ENCODE measurements at regions not wholly inside any gene's neighbourhood (a gene's known extent, or its start where the extent isn't known, plus 50 kb on each side); places are given as distances from the start of the nearest gene placed in this dataset.
"Not testable (repeated sequence)": the region's sequence is repeated elsewhere in the genome, so short reads cannot be mapped to it uniquely, and the experiment has no call there.

DNA sequence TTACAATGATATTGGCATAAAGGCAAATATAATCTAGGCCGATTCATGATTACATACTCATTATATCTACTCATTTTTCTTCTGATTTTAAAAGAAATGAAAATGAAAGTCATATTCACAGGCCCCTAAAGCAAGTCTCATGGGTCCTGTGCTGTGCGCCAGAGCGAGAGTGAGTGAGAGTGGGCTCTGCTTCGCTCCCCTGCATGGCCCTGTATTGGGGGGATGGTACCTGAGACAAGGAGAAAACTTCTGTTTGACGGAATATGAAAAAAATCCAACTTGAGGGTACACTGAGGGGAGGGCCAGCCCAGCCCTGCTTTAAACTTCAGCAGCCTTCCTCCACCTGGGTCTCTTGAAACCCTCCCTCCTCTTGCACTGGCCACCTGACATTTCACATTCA lies 81.4 kb upstream of the RGPD5 start:
- DNase-seq (ENCODE audit: low spot score) = peak; percentile 47
- intact Hi-C loops (cut with DNase I) = loop anchor here (1.0 kb wide), 1 partner anchor 166 kb away; no protein-coding TSS in a partner anchor

DNA sequence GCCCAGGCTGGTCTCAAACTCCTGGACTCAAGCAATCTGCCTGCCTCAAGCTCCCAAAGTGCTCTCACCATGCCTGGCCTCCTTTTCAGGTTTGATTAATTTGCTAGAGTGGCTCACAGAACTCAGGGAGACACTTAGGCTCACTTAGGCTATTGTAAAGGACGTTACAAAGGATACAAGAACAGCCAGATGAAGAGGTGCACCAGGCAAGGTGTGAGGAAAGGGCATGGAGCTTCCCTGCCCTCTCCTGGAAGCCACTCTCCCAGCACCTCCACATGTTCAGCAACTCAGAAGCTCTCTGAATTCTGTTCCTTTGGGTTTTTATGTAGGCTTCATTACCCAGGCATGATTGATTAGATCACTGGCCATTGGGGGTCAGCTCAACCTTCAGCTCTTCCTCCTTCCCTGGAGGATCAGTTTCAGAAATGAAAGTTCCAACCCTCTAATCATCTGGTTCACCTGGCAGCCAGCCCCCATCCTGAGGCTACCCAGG lies 78.7 kb upstream of the RGPD5 start:
- peak; percentile 59 for DNase-seq (ENCODE audit: low spot score)
- intact Hi-C loops (cut with DNase I) = no loop called here

DNA sequence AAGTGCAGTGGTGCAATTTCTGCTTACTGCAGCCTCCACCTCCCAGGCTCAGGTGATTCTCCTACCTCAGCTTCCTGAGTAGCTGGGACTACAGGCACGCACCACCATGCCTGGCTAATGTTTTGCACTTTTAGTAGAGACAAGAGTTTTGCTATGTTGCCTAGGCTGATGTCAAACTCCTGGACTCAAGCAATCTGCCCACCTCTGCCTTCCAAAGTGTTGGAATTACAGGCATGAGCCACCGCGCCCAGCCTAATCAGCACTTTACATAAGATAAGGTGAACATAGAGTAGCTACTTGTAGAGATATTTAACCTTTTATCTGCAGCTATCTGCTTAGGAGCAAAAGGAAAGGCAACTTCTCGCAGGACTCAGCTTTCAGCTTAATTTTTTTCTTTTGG lies 77.5 kb upstream of the RGPD5 start:
- peak; percentile 19 for DNase-seq (ENCODE audit: low spot score)
- intact Hi-C loops (cut with DNase I) = not testable (repeated sequence)

DNA sequence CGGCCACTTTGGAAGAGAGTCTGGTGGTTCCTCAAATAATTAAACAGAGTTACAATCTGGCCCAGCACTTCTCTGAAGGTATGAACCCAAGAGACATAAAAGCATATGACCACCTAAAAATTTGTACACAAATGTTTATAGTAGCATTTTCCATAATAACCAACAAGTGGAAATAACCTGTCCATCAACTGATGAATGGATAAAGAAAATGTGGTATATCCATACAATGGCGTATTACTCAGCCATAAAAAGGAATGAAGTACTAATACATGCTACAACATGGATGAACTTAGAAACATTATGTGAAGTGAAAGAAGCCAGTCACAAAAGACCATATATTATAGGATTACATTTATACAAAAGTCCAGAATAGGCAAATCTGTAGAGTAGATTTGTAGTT lies 76.0 kb upstream of the RGPD5 start:
- intact Hi-C loops (cut with DNase I) = no loop called here
- DNase-seq (ENCODE audit: low spot score) = no peak

DNA sequence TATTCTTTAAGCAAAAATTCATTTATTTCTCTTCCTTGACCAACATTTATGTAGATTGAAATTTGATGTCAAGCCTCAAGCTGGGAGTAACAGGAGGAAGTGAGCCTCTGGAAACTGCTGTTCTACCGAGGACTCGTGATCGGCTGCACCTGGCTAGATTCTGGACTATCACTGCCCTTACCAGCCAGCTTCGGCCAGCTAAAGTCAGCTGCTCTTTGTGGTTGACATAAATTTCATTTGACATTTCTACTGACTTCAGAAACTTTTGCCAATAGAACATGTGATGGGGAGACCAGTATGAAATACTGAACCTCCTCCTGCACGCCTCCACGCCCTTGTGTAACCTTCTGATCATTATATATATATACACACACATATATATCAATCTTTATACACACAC lies 74.2 kb upstream of the RGPD5 start:
- DNase-seq (ENCODE audit: low spot score) = peak; percentile 46
- intact Hi-C loops (cut with DNase I) = no loop called here

DNA sequence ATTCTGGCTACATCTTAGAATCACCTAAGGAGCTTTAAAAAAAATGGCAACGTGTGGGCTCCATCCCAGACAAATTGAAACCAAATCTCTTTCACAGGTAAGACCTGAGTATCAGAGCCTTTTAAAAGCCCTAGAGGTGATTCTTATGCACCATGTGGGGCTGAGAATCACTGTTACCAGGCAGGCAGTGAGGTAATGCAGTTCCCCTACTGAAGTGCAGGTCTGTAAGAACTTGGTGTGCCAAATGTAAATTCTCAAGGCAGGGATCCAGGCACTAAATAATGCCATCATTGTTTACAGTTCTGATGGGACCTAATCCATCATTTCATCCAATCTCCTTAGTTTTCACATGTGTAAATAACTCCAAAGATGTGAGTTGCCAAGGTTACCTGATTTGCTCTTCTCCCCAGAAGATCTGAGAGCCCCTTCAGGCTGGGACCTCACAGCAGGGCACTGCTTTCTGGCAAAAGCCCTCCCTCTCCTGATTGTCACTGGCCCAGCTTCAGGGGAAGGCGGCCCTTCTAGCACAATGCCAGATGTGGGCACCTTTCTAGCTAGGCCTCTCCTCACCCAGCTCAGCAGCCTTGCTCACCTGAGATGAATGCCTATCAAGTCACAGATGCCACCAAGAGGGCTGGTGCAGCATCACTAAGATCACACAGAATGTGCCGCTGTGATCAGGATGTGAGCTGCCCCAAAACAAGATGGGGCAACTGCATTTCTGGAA lies 73.6 kb upstream of the RGPD5 start:
- peak; percentile 68 for DNase-seq (ENCODE audit: low spot score)

DNA sequence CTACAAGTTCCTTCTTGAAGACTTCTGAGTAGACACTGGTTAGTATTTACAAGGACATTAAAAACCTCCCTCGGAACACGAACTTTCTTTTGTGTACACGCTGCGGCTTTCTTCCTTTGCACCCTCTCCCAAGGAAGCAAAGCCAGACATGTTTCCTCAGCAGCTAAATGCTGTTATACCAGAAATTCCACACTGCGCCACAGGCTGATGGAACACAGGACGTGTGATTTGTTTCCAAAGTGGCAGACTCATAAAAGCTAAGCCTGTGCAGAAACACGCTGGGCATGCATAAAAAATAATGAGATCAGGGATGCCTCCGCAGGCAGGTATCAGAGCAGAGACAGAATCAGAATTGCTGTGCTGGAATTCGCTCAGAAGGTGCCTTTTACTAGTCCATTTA lies 73.0 kb upstream of the RGPD5 start:
- no peak for DNase-seq (ENCODE audit: low spot score)
- intact Hi-C loops (cut with DNase I) = no loop called here

More for the DNA sequence above, 73.6 kb upstream of the RGPD5 start:
- intact Hi-C loops (cut with DNase I) = no loop called here

DNA sequence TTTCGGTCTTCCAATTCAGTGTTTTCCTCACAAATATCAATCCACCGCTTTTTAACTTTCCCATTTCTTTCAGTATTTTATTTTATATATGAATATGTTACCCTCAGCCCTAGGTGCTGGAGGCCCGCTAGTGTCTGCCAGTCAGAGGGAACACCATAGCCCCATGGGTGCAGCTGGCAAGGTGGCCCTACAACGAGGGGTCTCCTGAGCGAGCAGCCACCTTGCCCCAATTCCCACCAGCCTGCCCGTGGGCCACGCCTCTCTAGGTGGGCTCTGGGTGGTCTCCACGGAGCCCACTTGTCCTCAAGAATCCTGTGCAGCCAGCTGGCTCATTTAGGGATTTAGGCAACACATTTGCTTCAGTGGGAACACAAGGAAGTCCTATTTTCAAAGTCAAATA lies 72.5 kb upstream of the RGPD5 start:
- intact Hi-C loops (cut with DNase I) = no loop called here
- DNase-seq (ENCODE audit: low spot score) = peak; percentile 66

DNA sequence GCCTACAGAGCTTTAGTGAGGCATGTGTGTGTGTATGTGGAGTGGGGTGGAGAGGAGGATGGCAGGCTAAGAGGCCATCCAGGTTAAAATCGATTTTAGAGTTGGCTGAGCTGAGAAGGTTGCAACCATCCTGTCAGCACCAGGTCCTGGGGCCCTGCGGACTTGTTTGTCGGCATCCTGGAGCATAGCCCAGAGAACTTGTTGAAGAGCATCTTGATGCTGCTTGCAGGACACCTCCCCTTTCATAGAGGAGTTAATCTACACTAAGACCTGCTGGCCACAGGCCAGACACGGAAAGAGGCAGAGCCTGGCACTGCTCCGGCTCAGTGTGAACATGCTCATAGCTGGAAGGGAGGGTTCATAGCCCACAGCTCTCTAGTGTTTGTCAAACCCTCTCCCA lies 72.1 kb upstream of the RGPD5 start:
- intact Hi-C loops (cut with DNase I) = no loop called here
- peak; percentile 63 for DNase-seq (ENCODE audit: low spot score)

DNA sequence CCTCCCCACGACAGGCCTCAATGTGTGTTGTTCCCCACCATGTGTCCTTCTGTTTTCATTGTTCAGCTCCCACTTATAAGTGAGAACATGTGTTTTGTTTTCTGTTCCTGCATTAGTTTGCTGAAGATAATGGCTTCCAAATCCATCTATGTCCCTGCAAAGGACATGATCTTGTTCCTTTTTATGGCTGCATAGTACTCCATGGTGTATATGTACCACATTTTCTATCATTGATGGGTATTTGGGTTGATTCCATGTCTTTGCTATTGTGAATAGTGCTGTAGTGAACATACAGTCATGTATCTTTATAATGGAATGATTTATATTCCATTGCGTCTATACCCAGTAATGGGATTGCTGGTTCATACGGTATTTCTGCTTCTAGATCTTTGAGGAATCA lies 71.5 kb upstream of the RGPD5 start:
- intact Hi-C loops (cut with DNase I); DNase-seq (ENCODE audit: low spot score): not testable (repeated sequence)

DNA sequence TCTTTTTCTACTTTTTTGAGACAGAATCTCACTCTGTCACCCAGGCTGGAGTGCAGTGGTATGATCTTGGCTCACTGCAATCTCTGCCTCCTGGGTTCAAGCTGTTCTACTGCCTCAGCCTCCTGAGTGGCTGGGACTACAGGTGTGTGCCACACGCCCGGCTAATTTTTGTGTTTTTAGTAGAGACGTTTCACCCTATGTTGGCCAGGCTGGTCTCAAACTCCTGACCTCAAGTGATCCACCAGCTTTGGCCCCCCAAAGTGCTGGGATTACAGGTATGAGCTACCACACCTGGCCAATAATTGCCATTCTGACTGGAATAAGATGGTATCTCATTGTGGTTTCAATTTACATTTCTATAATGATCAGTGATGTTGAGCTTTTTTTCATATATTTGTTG lies 71.0 kb upstream of the RGPD5 start:
- DNase-seq (ENCODE audit: low spot score); intact Hi-C loops (cut with DNase I): not testable (repeated sequence)

DNA sequence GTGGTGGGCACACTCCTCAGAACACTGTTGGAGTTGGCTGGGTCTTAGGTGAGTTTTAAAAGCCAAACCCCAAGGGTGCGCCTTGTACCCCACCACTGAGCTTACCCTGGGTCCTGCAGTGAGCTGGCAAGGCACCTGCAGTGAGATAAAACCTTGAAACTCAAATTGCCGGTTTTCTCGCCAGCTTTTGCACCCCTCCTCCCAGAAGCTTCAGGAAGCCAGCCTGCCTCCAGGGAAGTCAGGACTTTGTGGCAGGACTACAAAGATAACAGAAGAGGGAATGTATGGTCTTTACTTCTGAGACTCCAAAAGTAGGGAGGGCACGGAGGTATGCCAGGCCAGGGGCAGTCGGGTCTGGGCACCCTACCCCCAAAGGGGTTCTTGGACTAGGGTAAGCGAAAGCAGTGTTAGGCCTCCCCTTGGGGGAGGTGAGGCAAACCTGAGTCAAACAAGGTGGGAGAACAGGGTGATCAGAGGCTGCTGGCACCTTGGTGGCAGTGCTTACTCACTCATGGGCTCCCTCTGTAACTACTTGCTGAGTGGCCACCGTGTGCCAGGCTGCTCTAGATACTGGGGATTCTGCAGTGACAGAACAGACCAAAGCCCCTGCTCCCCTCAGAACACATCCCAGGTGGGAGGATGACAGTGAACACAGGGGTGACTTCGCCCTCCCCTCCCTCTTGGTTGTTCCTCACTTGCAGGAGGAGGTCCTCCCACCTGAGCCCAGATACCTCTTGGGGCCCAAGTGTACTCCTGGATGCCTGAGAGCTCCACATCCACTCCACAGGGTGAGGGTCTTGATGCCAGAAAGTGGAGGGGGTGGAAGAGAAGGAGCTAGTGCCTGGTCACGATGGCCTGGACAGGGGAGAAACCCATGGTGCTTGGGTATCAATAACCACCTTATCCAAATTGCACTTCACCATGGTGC lies 69.3 kb upstream of the RGPD5 start:
- DNase-seq (ENCODE audit: low spot score) = peak; percentile 46
- intact Hi-C loops (cut with DNase I) = no loop called here

DNA sequence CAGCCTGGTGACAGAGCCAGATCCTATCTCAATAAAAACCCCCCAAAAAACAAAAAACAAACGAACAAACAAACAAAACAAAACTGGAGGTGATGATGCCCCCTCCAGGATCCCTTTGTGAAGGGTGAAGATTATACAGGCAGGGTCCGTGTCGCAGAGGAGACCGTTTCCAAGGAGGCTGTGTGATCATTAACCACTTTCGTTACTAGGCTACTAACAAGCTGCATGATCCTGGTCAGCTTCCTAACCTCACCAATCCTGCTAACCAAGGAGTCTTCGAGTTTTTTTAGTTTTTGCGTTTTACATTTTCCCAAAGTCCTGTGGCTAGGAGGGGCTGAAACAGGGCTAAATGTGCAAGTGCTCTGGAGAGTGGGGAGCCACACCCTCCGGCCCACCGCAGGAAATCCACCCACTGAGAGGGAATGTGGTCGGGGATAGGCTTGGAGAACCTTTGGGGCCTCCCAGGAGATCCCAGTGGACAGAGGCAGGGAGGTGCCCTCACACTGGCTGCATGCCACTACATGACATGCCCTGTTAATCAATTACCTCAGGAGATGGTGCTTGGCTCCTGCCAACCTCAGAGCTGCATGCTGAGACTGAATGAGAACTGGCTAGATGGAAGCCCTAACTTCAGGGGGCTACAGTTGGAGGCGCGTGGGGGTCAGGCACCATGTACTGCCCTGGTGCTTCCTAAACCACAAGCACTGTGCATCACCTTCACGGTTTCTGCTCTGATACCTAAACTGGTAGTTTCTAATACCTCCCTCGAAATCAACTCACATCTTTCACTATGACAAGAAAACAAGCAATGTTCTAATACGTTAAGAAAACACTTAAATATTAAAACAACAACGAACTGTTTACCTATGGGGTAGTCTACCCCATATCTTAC lies 67.5 kb upstream of the RGPD5 start:
- DNase-seq (ENCODE audit: low spot score) = peak; percentile 47
- intact Hi-C loops (cut with DNase I) = no loop called here

DNA sequence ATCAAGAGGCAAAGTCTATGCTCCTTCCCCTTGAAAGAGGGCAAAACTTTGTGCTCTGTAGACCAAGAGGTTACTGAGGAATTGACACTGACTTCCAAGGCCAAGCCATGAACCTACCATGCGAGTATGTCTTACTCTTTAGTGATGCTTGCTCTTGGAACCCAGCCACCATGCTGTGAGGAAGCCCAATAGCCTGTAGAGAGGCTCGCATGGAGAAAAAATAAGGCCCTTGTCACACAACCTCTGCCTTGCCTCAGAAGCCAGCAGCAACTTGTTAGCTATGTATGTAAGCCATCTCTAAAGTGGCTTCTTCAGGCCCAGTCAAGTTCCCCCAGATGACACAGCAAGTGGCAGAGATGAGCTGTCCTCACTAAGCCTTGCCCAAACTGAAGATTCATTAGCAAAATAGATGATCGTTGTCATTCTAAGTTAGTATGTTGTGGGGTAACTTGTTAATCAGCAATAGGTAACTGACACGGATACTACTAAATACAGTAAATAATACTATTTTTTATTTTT lies 66.1 kb upstream of the RGPD5 start:
- DNase-seq (ENCODE audit: low spot score) = peak; percentile 36
- intact Hi-C loops (cut with DNase I) = no loop called here

DNA sequence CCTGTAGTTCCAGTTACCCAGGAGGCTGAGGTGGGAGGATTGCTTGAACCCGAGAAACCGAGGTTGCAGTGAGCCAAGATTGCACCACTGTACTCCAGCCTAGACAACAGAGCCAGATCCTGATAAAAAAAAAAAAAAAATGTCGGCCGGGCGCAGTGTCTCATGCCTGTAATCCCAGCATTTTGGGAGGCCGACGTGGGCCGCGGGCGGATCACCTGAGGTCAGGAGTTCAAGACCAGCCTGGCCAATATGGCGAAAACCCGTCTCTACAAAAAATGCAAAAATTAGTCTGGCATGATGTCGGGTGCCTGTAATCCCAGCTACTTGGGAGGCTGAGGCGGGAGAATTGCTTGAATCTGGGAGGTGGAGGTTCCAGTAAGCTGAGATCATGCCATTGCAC lies 60.4 kb upstream of the RGPD5 start:
- intact Hi-C loops (cut with DNase I); DNase-seq (ENCODE audit: low spot score): not testable (repeated sequence)

DNA sequence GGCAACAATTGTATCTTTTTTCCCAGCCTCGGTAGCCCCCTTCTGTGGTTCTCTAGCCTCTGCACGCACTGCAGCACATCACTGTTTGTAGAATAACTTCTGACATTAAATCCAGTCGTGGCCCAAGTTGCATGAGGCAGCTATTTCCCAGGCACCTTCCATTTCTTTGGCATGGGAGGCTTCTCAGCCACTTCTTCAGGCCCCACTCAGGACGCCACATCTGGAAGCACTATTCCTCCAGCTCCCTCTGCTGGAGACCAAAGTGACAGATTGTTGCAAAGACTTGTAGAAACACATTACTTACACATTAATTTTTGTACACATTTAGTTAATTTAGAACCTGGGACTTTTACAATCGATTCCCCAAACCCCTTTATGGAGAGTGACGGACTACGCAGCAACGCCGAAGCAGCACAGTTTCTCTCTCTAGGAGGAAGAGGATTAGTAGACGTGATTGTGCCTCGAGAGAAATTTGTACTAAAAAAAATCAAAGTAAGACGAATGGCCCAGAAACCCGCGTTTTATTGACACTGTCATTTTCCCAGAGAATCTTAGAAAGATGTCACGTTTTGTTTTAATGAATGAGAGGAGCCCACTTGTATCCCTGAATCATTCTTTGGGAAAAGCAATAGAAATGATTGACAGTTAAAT lies 57.8 kb upstream of the RGPD5 start:
- DNase-seq (ENCODE audit: low spot score) = no peak
- intact Hi-C loops (cut with DNase I) = no loop called here
